GM23338 (cell line): ENCODE measurements at regions not wholly inside any gene's neighbourhood (a gene's known extent, or its start where the extent isn't known, plus 50 kb on each side); places are given as distances from the start of the nearest gene placed in this dataset.

ENCODE experiments used
- CREB1 ChIP-seq: fragments of 250-450 bp; sonication (Bioruptor Pico); IDR thresholded peaks from 2 replicates; pipeline ENCODE4 v1.5.0; 2020; ENCODE audit warnings: low read depth, mild to moderate bottlenecking, moderate library complexity
- EZH2 ChIP-seq: fragments of 200-600 bp; sonication (generic); IDR thresholded peaks from one replicate; pipeline ENCODE4 v1.8.0; 2017; ENCODE audit warnings: antibody characterized with exemption, mild to moderate bottlenecking, low read depth; ENCODE audit not compliant: unreplicated experiment
- EZH2phosphoT487 ChIP-seq: fragments of 200-600 bp; sonication (generic); IDR thresholded peaks from one replicate; pipeline ENCODE4 v1.8.1; 2018; ENCODE audit warnings: antibody characterized with exemption; ENCODE audit not compliant: unreplicated experiment
- JUNB ChIP-seq: IDR thresholded peaks from one replicate; pipeline ENCODE4 v1.6.1; 2016; ENCODE audit warnings: antibody characterized with exemption; ENCODE audit not compliant: unreplicated experiment
- NANOG ChIP-seq: IDR thresholded peaks from 2 replicates; pipeline ENCODE4 v1.6.1; 2016; ENCODE audit warnings: antibody characterized with exemption, borderline replicate concordance
- POLR2AphosphoS5 ChIP-seq: IDR thresholded peaks from 2 replicates; pipeline ENCODE4 v1.6.1; 2016; ENCODE audit warnings: antibody characterized with exemption, low read depth
- STAT1 ChIP-seq: IDR thresholded peaks from one replicate; pipeline ENCODE4 v1.6.1; 2016; ENCODE audit warnings: antibody characterized with exemption; ENCODE audit not compliant: unreplicated experiment
- ZNF114 ChIP-seq: fragments of 250-450 bp; sonication (Bioruptor Pico); IDR thresholded peaks from 2 replicates; pipeline ENCODE4 v1.5.0; 2020; ENCODE audit warnings: mild to moderate bottlenecking, moderate library complexity
- TF ChIP-seq, protein P1 (sequence below), 2 experiments: fragments of 200-600 bp in 1 of 2; sonication (generic) in 1 of 2; conservative IDR thresholded peaks; 2 replicates each; pipeline versions ENCODE4 v1.5.1 to v1.6.1; 2016 to 2017; ENCODE audit warnings: antibody characterized with exemption in 2 of 2, low read depth in 2 of 2, mild to moderate bottlenecking in 2 of 2, moderate library complexity in 1 of 2
- TF ChIP-seq, protein P2 (sequence below): IDR thresholded peaks from one replicate; pipeline ENCODE4 v1.6.1; 2018; ENCODE audit warnings: antibody characterized with exemption; ENCODE audit not compliant: unreplicated experiment
- TF ChIP-seq, protein P3 (sequence below): IDR thresholded peaks from 2 replicates; pipeline ENCODE4 v1.6.1; 2016; ENCODE audit warnings: antibody characterized with exemption

DNA sequence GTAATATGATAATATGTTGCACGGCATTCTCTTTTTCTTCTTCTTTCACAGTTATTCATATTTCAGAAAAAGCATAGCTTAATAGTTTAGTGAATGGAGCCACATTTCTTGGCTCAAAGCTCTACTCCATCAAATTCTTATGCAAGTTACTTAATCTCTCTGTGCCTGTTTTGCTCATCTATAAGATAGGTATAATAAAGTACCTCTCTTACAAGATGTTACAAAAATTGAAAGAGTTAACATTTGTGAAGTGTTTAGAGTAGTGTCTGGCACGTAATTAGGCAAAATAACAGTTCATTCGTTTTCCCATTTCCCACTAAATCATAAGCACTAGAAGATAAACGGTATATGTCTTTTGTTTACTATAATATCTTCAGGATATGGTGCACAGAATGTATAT is 1304.4 kb upstream of the EYS start:
- TF ChIP-seq, protein P1, sequence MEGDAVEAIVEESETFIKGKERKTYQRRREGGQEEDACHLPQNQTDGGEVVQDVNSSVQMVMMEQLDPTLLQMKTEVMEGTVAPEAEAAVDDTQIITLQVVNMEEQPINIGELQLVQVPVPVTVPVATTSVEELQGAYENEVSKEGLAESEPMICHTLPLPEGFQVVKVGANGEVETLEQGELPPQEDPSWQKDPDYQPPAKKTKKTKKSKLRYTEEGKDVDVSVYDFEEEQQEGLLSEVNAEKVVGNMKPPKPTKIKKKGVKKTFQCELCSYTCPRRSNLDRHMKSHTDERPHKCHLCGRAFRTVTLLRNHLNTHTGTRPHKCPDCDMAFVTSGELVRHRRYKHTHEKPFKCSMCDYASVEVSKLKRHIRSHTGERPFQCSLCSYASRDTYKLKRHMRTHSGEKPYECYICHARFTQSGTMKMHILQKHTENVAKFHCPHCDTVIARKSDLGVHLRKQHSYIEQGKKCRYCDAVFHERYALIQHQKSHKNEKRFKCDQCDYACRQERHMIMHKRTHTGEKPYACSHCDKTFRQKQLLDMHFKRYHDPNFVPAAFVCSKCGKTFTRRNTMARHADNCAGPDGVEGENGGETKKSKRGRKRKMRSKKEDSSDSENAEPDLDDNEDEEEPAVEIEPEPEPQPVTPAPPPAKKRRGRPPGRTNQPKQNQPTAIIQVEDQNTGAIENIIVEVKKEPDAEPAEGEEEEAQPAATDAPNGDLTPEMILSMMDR (conservative IDR thresholded peaks at IDR 0.05; ENCODE audit: low read depth in 2 of 2), result no peak
- TF ChIP-seq STAT1, result no peak
- TF ChIP-seq, protein P2, sequence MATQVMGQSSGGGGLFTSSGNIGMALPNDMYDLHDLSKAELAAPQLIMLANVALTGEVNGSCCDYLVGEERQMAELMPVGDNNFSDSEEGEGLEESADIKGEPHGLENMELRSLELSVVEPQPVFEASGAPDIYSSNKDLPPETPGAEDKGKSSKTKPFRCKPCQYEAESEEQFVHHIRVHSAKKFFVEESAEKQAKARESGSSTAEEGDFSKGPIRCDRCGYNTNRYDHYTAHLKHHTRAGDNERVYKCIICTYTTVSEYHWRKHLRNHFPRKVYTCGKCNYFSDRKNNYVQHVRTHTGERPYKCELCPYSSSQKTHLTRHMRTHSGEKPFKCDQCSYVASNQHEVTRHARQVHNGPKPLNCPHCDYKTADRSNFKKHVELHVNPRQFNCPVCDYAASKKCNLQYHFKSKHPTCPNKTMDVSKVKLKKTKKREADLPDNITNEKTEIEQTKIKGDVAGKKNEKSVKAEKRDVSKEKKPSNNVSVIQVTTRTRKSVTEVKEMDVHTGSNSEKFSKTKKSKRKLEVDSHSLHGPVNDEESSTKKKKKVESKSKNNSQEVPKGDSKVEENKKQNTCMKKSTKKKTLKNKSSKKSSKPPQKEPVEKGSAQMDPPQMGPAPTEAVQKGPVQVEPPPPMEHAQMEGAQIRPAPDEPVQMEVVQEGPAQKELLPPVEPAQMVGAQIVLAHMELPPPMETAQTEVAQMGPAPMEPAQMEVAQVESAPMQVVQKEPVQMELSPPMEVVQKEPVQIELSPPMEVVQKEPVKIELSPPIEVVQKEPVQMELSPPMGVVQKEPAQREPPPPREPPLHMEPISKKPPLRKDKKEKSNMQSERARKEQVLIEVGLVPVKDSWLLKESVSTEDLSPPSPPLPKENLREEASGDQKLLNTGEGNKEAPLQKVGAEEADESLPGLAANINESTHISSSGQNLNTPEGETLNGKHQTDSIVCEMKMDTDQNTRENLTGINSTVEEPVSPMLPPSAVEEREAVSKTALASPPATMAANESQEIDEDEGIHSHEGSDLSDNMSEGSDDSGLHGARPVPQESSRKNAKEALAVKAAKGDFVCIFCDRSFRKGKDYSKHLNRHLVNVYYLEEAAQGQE, result no peak
- TF ChIP-seq, protein P3, sequence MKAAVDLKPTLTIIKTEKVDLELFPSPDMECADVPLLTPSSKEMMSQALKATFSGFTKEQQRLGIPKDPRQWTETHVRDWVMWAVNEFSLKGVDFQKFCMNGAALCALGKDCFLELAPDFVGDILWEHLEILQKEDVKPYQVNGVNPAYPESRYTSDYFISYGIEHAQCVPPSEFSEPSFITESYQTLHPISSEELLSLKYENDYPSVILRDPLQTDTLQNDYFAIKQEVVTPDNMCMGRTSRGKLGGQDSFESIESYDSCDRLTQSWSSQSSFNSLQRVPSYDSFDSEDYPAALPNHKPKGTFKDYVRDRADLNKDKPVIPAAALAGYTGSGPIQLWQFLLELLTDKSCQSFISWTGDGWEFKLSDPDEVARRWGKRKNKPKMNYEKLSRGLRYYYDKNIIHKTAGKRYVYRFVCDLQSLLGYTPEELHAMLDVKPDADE, result no peak
- TF ChIP-seq POLR2AphosphoS5, result no peak
- no peak for TF ChIP-seq EZH2
- no peak for TF ChIP-seq JUNB
- TF ChIP-seq CREB1, result no peak
- no peak for TF ChIP-seq EZH2phosphoT487
- TF ChIP-seq ZNF114, result no peak
- no peak for TF ChIP-seq NANOG
